EH (cell line): ENCODE measurements at regions not wholly inside any gene's neighbourhood (a gene's known extent, or its start where the extent isn't known, plus 50 kb on each side); places are given as distances from the start of the nearest gene placed in this dataset.

Source experiments
- DNase-seq: peaks from one replicate; pipeline ENCODE4 v3.0.0-alpha.2; 2015; ENCODE audit warnings: low read depth

DNA sequence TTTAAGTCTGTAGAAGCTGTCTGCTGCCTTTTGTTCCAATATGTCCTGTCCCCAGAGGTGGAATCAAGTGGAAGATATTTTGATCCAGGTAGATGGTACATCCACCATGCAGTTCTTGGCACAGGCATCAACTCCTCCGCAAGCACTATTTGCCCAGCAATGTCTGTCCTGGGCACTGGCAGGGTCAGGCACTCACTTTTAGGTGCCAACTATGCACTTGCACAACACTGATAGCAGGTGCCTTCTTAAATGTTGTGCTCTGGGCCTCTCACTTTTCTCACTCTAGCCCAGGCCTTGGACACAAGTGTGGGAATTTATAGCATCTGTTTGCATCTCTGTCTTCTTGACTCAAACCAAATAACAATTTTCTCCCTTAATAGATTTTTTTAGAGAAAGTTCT, 140.5 kb upstream of the UBE2E2 start:
- DNase-seq = no peak

DNA sequence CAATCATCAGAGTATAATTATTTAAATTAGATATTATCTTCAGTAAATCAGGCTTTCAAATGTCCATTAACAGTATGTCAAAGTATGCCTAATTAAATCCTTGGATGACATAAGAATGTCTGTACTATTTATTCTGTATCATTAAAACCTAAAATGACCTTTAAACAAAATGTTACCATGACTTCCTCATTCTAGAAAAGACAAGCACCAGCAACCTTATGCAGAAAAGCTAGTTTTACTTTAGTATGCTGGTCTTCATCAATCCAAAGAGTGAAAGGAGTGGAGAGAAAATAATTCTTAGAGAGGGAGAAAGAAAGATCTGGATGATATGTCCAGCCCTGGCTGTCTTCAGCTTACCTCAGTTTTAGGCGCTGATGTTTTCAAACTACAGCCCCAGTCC, 140.1 kb upstream of the UBE2E2 start:
- no peak for DNase-seq

DNA sequence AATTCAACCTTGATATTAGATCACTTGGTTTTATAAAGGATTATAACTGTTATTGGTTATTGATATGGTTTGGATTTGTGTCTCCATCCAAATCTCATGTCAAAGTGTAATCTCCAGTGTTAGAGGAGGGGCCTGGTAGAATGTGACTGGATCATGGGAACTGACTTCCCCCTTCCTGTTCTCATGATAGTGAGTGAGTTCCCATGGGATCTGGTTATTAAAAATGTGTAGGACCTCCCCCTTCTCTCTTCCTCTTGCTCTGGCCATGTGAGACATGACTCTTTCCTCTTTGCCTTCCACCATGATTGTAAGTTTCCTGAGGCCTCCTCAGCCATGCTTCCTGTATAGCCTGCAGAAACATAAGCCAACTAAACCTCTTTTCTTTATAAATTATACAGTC, 136.0 kb upstream of the UBE2E2 start:
- no peak for DNase-seq

DNA sequence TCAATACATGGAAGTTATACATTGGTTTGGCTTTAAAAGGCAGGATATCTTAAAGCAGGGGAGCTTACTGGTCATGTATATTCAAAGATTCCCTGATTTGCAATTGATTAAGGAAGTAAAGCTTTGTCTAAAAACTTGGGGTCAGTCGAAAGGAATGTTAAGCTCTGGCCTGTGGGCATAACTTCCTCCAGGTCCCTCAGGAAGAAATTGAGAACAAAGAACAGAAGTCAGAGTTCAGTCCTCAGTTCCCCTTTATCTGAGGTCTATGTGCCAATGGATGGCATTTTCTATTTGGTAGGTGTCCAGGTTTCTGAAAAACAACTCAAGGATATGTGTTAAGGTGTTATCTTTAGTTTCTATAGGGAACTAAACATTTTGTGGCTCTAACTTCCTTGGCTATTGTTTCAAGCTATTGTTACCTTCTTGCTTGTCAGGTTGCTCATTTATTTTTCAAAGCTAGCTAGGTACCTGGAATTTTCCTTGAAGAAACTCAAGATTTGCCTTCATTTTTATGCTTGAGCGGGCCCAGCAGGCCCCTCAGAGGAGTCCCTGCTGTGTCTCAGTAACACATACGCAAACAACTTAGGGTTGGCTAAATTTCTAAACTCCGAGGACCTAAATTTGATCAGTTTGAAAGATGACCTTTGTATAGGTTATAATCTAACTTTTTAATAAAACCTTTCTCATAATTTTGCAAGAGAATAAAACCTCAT, 135.0 kb upstream of the UBE2E2 start:
- DNase-seq = no peak

DNA sequence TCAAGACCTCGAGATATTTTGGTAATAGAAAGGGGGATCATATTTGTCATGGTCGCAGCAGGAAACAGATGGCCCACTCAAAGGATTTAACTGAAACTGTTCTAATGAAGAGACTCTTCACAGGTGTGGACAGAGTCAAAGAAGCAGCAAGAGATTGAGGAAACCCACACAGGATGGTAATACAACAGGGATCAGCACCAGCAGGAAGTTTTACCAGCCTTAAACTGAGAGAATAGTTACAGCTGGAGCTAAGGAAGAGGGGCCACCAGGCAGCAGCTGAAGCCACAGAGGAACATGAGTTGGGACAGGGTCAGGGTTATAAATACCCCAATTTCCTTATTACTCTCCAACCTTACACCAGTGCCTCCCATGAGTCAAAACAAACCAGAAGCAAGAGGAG, 131.8 kb upstream of the UBE2E2 start:
- DNase-seq = no peak

DNA sequence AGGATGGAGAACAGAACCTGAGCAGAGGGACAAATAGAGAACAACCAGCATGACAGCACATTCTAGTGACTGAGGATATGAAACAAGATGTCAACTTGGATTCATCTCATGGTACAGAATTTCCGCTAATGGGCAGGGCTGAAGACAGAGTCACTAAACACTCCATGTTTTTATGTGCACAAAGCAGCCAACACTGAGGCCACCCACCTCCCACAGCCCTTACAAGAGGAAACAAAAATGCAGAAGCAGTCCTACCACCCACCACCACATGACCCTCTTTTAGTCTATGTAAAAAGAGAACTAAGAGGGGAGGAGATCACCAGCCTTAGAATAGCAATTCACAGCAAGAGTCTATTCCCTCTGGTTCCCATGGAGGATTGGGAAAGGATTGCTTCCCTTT, 131.4 kb upstream of the UBE2E2 start:
- no peak for DNase-seq

DNA sequence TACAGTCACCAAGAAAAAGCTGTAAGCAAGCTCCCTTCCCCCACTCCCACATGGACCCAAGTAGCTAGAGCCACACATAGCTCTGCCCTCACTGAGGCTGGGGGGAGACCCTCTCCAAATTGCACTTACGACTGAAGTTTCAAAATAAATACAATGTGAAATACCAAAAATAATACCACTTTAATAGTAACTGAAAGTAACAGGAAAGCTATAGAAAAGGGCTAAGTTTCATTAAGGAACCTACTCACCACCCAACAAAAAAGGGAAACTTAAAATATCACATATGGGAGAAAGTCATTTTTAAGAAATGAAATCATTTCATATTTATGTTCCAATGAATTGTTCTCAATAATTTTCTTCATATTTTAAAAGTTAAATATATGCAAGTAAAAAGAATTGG, 130.4 kb upstream of the UBE2E2 start:
- DNase-seq = no peak

DNA sequence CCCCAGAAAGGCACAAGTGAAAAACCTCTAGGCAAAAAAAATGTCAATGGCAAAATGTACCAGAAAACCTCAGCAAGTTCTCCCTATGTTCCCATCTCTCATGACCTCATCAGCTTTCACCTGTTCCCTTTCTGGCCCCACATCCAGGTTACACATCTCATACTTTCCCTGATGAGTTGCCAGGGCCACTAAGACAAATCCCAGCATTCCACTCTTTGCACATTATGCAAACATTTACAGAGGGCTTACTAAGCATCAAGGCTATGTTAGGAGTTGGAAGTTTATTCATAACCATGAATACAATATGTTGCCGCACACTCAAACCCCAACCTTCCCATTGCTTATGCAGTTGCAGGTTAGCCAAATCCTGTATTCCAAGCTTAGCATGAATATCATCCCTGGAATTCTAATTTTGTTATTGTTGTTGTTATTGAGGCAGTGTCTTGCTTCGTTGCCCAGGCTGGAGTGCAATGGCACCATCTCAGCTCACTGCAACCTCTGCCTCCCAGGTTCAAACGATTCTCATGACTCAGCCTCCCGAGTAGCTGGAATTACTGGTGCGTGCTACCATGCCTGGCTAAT, 129.3 kb upstream of the UBE2E2 start:
- no peak for DNase-seq

DNA sequence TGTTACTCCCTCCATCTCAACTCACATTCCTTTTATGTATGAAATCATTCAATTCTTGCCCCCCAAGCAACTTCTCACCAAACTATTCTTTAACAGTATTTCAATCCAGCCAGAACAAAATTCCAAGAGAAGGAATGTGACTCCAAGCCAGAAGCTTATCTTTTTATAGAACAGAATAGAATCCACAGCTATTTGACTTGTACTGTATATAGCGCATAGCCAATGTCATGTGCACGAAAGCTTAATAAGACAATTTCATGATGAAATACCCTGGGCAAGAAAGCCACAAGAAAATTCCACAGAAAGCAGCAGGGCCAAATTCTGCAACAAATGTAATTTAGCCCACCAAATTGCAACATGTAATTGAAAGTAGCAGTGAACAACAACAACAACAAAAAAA, 127.6 kb upstream of the UBE2E2 start:
- peak; percentile 74 for DNase-seq

DNA sequence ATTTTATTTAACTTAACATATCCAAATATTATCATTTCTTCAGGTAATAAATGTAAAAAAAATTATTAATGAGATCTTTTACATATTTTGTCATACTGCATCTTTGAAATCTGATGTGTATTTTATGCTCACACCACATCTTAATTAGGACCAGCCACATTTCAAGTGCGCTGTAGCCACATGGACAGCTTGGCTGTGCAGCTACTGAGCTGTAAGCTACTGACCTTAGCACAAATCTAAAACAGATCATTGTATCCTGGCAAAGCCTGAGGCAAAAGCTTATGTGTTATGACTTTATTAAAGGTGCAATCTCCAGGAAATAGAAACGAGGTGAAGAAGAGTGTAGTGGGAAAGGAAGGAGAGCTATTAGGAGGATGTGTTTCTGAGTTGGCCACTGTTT, 126.7 kb upstream of the UBE2E2 start:
- DNase-seq = no peak

DNA sequence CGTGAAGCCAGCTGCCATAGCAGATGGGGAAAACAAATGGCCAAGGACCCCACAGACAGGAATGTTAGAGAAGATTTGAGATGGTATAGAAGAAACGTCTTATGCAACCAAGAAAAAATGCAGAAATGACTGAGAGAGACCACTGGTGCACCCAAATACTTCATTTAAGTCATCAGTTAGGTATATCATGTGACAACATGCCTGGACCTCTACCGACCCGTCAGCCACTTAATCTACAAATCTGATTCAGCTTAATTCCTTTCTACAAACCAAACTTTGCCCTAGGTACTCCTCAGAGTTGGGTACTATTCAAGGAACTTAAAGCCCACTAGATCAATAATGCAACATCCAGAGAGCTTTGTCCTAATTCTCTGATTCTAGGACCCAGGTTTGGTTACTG, 126.0 kb upstream of the UBE2E2 start:
- no peak for DNase-seq

DNA sequence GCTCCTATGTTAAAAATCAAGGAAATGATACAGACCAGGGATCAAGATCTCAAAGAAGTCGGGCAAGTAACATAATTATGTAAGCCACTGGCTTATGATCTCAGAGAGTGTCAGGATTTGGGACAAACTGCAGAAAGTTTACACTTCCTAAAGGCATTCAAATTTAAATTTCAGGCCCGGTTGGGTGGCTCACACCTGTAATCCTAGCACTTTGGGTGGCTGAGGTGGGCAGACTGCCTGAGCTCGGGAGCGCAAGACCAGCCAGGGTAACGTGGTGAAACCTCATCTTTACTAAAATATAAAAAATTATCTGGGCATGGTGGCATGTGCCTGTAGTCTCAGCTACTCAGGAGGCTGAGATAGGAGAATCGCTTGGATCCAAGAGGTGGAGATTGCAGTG, 124.4 kb upstream of the UBE2E2 start:
- no peak for DNase-seq

DNA sequence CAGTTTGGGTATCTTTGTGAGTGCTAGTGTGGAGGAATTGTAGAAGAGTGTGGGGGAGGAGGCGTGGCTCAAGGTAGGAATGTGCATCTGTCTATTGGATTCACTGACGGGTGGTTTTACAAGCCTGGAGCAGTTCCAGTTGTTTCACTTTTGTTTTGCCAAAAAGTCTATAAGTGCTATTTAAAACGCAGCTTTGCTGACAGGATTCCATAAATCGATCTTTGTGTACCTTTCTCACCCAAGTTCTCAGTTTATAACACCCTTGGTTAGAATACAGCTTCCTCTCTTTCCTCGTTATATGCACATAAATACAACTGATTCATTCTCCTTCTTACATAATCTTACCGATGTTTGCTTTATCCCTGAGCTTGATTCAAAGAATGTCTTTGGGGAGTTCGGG, 123.2 kb upstream of the UBE2E2 start:
- peak; percentile 14 for DNase-seq

DNA sequence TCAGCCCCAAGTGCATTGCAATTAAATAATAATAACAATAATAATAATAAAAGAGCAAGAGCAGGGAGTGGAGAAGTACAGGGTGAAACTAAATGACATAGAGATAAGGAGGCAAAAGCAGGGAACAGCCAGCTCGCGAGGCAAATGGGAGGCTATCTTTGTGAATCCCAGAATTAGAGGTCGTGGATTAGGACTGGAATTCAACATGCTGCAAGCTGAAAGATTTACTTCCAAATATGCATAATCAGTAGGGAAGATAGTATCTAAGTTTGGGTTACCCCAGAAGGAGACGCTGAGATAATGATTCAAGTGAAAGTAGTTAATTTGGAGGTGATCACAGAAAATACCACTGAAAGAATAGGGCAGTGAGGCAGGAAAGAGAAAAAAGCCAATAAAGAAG, 119.4 kb upstream of the UBE2E2 start:
- no peak for DNase-seq

DNA sequence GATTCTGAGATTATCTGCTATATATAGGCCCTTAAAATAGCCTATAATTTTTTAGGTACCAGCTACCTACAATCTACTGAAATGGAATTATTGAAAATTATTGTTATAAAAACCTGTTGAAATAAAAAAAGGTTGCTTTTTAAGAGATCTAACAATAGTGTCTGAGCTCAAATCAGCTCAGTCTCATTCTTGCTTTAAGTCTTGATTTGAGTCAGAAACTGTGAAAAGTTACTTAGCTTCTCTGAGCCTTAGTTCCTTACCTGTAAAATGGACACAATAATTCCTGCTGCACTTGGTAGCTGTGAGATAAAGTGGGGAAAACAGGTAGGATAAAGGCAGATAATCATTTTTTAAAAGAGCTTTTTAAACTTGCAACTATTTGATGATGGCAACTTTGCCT, 118.8 kb upstream of the UBE2E2 start:
- no peak for DNase-seq

DNA sequence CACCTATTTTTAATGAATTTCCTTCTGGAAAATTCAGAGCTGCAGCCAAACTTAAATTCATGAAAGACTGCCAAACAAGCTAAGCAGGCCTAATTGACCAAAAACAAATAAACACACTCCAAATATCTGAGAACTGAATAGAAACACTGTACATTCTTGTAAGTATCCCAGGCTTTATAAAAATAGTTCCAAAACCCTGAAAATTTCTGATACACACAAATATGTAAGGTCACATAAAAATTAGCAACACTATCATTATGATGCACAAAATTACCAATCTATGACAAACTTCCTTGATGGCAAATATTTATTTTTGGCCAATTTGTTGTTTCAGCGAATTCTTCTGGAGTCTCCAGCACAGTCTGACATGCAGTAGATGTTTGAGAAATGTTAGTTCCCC, 117.9 kb upstream of the UBE2E2 start:
- DNase-seq = peak; percentile 79

DNA sequence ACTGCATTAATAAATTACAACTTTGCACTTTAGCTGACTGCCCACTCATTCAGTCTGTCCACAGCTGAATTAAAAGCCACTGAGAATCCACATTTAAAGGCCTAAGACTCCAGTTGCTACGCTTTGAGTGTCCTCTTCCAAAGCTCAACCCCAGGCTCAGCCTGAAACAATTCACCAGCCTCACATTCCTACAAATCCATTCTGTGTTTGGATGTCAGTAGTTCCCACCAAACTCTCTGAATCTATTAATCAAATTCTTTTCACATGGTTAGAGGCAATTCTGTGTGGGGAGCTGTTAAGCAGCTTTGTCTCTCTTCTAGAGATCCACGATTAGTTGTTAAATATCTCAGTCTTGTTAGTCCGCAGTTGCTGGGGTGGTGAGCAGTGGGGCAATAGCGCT, 116.8 kb upstream of the UBE2E2 start:
- DNase-seq = peak; percentile 53

DNA sequence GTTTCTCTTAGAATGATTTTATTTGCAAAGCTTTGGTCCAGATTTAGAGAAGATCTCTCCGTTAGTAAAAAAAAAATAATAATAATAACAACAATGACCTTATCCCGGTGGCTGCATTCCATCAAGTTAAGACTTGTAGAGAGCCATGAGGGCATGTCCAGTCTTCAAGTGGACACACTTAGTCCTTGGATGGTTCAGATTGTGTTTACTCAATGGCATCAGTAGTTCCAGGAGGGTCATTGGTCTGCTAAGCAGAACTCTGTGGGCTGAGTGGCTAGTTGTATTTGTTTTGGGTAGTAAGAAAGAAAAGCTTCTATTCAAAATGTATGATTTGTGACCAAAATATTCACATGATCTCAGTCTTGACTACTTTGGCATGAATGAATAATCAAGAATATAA, 116.3 kb upstream of the UBE2E2 start:
- DNase-seq = no peak

DNA sequence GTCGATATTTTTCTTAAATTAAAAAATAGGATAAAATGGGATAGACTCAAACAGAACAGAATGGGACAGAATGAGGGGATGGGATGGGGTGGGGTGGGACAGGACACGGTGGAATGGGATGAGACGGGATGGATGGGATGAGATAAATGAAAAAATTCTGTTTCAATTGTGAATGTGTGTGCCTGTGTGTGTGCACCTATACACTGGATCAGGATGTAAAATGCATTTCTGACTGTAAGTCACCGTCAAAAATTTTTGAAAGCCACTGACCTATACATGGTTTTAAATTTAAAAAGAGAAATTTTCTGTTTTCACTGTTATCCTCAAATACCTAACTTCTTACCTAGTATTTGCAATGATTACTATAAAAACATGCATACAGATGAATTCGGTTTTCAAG, 108.7 kb upstream of the UBE2E2 start:
- DNase-seq = no peak

DNA sequence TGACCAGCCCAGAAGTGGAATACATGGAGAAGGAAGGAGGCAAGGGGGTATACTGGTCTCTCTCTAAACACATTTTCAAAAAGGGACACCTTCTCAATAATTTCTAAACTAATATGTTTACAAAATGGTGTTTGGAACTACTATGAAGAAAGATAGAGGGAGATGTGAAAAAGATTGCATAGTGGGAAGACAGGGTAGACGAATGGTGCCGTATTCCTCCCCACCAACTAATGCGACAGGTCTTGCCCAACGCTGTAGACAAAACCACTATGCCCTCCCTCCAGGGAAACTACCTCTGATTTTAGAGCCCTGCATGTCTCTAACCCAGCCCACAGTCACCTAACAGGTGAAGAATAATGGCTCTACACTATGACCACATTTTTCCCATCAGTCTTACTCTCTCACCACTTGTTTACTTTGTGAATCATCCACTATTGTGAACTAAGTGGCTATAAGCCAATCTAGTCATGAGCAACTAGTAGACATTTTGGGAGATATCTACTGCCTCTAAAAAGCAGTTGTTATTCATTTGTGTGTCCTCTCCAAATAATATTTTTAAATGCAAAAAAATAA, 108.2 kb upstream of the UBE2E2 start:
- peak; percentile 39 for DNase-seq

DNA sequence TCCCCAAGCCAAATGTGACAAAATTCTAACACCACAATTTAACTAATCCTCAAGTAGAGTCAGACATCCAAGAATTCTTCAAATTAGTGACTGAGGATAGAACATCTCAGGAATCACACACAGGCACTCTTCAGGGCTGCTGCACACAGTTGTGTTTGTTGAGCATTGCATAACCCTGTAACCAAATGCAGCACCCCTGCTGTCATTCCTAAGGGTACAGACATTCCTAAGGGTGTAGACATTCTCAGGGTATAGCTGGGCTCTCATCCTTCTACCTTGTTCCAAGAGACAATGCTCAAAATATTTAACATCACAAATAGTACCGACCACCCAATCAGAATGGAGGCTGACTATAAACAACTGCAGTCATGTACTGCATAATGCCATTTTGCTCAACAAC, 107.1 kb upstream of the UBE2E2 start:
- peak; percentile 38 for DNase-seq

DNA sequence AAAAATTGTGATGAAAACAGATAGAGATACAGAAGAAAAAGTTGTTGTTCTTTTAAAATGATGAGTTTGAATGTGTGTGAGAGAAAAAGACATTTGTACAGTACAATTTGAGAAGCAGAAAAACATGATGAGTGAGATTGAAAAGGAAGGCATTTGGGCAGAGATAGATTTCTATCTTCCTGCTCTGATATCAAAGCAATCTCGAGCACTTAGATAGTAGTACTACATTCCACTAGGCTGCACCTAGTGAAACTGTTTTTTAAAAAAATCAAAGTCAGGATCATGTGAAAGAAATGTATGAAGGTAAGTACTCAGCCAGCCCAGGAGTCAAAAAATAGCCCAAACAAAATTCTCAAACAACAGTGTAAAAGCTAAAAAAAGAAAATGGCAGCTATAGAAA, 104.1 kb upstream of the UBE2E2 start:
- no peak for DNase-seq

DNA sequence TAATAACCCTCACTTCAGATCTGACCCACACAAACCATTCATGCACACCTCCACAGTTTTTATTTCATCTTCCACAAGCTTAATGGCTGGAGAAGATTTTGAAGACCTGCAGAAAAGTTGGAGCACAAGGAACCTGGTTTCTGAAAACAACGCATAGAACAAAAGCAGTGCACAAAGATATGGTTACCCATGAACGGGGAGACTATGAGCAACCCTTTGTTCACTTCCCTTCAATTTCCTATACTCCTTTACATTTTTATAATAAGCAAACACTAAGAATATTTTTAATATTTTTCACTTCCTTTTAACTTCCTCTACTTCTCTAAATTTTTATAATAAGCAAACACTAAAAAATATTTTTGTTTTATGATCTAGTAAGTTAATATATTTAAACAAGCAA, 103.5 kb upstream of the UBE2E2 start:
- DNase-seq = no peak

DNA sequence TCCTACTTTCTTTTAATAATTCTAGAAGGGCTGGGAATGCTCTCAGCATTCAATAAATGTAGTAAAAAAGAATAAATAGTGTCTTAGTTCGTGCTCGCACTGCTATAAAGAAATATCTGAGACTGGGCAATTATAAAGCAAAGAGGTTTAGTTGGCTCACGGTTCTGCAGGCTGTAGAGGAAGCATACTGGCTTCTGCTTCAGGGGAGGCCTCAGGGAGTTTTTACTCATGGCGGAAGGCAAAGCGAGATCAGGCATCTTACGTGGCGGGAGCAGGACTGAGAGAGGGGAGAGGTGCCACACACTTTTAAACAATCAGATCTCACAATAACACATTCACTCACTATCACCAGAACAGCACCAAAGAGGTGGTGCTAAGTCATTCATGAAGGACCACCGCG, 103.0 kb upstream of the UBE2E2 start:
- no peak for DNase-seq
